ENCODE measurements at regions not wholly inside any gene's neighbourhood (a gene's known extent, or its start where the extent isn't known, plus 50 kb on each side); places are given as distances from the start of the nearest gene placed in this dataset.

DNA sequence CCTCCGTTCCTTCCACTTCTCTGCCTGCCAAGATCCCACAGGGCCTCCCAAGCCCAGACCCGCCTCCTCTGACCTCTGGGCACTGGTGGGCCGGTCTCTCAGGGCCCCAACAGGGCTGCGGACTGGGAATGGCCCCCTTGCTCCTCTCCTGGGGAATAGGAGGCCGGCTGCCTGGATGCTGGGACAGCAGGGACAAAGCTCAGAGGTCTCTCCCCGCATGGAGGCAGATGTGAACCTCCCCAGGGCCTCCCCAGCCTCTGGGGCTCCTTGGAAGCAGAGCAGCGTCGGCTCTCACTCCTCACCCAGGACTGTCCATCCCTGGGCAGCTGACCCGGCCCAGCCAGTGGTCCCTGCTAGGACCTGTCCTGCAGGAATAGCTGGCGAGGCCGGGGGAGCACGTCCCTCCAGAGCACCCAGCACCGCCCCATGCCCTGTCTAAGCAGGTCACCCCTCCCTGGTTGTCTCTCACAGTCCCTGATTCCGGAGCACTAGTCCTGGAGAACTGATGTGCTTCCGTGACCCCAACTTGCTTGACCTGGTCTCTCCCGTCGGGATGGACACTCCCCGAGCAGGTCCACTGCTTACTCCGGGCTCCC is 85.8 kb downstream of the RTL6 start:
- Mint-ChIP-seq H3K4me3 (no peak overlapping the region), H3K27ac (no peak overlapping the region), H3K9me3 (ENCODE audit: insufficient read depth) (no peaks in the 10 kb centered on the region), H3K4me1 (ENCODE audit: low read depth) (no peaks in the 10 kb centered on the region), H3K27me3 (ENCODE audit: low read depth) (peaks cover 10% of the 10 kb centered on the region), H3K36me3 (ENCODE audit: low read depth) (no peaks in the 10 kb centered on the region)
- POLR2A ChIA-PET, result no interaction called here
- ATAC-seq (no peak), DNase-seq (no peak)
- CTCF ChIA-PET, result no interaction called here

DNA sequence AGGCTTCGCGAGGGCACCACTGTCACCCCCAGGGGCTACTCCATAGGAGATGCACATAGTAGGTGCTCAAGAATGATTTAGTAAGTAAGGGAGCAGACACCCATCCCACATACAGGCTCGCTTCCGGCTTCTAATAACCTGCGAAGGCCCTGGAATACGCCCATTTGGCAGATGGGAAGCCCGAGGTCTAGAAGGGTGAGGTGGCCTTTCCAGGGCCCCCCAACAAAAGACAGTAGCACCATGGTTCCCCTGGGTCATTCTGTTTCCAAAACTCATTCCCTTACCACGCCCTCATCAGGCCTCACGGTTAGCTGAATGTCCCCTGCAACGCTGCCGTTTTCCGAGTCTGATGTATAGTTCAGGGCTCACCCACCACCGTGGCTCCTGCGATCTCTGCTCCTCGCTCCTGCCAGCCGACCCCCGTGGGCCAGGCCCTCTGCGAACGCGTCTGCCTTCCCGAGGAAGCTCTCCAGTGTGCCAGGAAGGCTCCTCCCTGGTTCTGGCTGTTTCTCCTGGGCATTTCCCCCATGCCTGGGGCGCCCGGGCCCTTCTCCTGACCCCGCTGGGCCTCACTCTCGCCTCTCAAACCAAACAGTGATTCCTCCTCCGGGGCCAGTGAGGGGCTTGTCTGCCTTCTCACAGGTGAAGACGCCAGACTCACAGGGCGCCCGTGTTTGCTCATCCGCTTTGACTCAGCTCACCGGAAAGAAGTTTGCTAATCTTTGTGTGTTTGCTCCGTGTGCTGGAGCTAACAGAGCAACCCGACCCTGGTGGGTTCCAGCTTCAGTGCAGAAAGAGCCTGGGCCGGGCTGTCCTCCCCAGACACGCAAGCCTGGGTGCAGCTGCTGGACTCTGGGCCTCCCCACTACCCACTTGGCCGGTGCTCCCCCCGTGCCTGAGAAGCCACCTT is 86.6 kb downstream of the RTL6 start:
- Mint-ChIP-seq H3K36me3 (ENCODE audit: low read depth) (no peaks in the 10 kb centered on the region), H3K27me3 (ENCODE audit: low read depth) (peaks cover 10% of the 10 kb centered on the region), H3K9me3 (ENCODE audit: insufficient read depth) (no peaks in the 10 kb centered on the region), H3K4me3 (no peak overlapping the region), H3K4me1 (ENCODE audit: low read depth) (no peaks in the 10 kb centered on the region), H3K27ac (no peak overlapping the region)
- POLR2A ChIA-PET, result no interaction called here
- CTCF ChIA-PET, result no interaction called here
- no peak for DNase-seq
- ATAC-seq, result no peak

DNA sequence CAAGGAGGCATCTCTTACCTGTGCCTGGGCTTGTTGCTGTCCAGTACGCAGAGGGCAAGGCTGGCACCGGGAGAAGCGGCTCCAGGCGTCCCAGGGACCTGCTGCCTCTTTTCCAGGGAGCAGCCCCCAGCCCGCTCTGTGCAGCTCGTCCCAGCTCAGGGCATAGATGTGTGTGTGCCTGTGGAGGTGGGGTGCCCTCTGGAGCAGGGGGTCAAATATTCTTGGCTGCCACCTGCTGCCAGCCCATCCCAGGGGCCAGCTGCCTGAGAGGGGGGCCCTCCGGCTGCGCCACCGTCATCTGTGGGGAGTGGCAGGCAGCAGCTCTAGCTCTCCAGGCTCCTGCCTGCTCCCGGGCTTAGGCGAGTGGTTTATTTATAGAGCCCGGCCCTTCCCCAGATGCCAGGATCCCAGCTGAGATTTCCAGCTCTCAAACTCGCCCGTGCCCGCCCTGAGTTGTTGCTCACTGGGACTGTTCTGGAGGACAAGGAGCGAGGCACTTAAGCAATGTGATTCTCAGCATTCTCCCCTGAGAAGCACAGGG is 87.5 kb downstream of the RTL6 start:
- Mint-ChIP-seq H3K36me3 (ENCODE audit: low read depth) (no peaks in the 10 kb centered on the region), H3K4me1 (ENCODE audit: low read depth) (no peaks in the 10 kb centered on the region), H3K27me3 (ENCODE audit: low read depth) (peaks cover 4% of the 10 kb centered on the region), H3K9me3 (ENCODE audit: insufficient read depth) (no peaks in the 10 kb centered on the region), H3K27ac (no peak overlapping the region), H3K4me3 (no peak overlapping the region)
- ChIA-PET POLR2A (no interaction called here), CTCF (interaction anchor here (0.5 kb wide), 1 partner anchor 12 kb away, joined by 3 read pairs; no protein-coding TSS in a partner anchor)
- ATAC-seq (no peak), DNase-seq (no peak)

DNA sequence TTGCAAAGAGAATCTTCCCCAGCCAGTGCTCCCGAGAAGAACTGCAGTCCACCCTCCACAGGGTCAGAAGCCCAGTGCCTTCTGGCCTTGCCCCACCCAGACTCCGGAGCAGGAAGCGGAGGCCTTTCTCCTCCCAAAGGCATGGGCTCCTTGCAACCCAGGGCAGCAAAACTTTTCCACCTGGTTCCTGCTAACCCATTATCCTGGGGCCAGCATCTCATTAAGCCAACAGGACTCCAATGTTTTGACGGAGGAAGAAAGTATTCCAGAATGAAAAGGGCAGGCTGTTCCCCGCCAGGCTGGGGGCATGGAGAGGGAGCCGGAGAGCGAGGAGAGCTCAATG is 88.1 kb downstream of the RTL6 start:
- H3K4me1 Mint-ChIP-seq (ENCODE audit: low read depth), result no peaks in the 10 kb centered on the region
- no peaks in the 10 kb centered on the region for H3K9me3 Mint-ChIP-seq (ENCODE audit: insufficient read depth)
- peaks cover 4% of the 10 kb centered on the region for H3K27me3 Mint-ChIP-seq (ENCODE audit: low read depth)
- ChIA-PET CTCF (no interaction called here), POLR2A (no interaction called here)
- no peak overlapping the region for H3K27ac Mint-ChIP-seq
- DNase-seq, result no peak
- H3K4me3 Mint-ChIP-seq, result no peak overlapping the region
- no peak for ATAC-seq
- H3K36me3 Mint-ChIP-seq (ENCODE audit: low read depth), result no peaks in the 10 kb centered on the region

DNA sequence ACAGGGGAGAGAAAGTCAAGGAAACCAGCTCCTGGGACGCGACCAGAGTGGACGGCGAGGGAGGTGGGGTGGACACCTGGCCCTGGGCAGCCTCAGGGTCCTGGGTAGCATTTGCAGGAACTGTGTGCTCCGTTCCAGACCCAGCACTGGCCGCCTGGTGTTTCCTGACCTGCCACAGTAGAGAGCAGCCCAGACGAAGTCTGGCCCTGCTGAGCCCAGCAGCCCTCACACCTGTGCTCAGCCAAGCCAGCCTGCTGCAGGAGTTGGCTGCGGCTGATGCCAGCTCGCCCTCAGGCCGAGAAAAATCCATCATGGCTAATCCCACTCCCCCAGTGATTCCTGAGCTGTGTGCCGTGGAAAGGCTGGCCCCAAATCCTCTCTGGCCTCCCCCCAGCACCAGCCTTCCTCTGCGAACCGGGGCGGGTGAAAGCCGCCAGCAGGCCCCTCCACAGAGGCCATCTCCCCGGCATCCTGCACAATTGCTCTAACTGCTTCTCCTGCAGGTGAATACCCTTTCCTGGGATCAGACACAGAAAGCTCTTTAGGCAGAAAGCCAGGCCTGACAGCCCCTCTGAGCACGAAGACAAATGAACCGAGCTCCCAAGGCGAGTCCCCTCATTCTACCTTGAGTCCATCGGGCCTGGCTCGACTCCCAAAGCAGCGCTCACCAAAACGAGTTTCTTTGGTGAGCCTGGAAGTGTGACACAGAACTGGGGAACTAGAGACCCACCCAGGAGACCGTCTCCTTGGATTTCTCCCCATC is 88.6 kb downstream of the RTL6 start:
- Mint-ChIP-seq H3K27me3 (ENCODE audit: low read depth) (peaks cover 4% of the 10 kb centered on the region), H3K27ac (no peak overlapping the region), H3K9me3 (ENCODE audit: insufficient read depth) (no peaks in the 10 kb centered on the region), H3K4me3 (no peak overlapping the region), H3K4me1 (ENCODE audit: low read depth) (no peaks in the 10 kb centered on the region), H3K36me3 (ENCODE audit: low read depth) (no peaks in the 10 kb centered on the region)
- ATAC-seq (no peak), DNase-seq (no peak)
- ChIA-PET POLR2A (no interaction called here), CTCF (no interaction called here)

DNA sequence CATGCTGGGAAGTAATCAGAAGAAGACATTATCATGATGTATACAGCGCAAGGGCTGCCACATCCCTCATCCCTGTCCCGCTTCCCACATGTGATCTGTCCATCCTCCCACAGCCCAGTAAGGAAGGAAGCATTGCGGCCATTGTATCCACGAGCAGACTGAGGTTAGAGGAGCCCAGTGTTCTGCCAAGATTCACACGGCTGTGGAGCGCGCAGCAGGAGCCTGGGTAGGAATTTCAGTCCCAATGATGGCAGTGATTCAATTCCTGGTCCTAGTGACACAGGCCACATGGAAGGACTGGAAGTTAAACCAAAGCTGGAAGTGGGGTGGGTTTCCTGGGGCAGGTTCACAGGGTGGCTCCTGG is 89.2 kb downstream of the RTL6 start:
- H3K4me1 Mint-ChIP-seq (ENCODE audit: low read depth), result no peaks in the 10 kb centered on the region
- ATAC-seq, result no peak
- no peaks in the 10 kb centered on the region for H3K9me3 Mint-ChIP-seq (ENCODE audit: insufficient read depth)
- ChIA-PET CTCF (no interaction called here), POLR2A (no interaction called here)
- peaks cover 3% of the 10 kb centered on the region for H3K27me3 Mint-ChIP-seq (ENCODE audit: low read depth)
- H3K27ac Mint-ChIP-seq, result no peak overlapping the region
- H3K36me3 Mint-ChIP-seq (ENCODE audit: low read depth), result no peaks in the 10 kb centered on the region
- DNase-seq, result no peak
- H3K4me3 Mint-ChIP-seq, result no peak overlapping the region

DNA sequence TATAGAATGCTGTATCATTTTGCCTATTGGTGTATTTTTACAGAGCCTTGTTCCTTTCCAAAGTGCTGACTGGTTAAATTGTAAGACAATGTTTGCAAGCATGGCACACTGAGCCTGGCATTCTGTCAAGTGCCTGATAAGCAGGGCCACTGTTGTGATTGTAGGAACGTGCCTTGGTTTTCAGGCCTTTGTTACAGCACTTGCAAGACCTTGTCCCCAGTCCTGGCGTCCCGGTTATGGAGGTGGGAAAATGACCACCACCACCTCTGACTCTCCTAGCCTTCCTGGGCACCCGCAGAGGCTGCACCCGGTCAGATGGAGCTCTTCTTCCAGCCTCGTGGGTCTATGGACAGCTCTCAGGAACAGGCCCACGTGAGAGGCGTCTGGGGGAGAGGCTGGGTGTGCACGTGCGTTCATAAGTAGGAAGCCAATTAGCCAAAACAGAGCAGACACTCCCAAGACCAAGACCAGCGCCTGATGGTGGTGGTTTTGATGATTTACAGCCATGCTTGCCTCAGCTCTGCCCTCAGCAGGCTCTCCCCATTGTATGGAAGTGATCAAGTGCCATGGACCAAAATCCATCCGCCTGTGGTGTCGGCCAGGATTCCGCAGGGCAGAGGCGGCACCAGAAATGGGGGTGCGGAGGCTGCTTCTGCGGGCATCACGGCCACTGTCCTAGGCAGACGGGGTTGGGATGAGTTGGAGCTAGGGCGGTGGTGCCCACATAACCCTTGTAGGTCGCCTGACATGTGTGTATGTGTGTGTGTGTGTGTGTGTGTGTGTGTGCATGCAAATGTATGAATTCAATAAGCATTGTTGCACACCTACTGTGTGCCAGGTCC is 89.8 kb downstream of the RTL6 start:
- no peaks in the 10 kb centered on the region for H3K9me3 Mint-ChIP-seq (ENCODE audit: insufficient read depth)
- ATAC-seq (no peak), DNase-seq (no peak)
- H3K27me3 Mint-ChIP-seq (ENCODE audit: low read depth), result peaks cover under 1% of the 10 kb centered on the region
- no peak overlapping the region for H3K27ac Mint-ChIP-seq
- H3K4me3 Mint-ChIP-seq, result no peak overlapping the region
- ChIA-PET CTCF (no interaction called here), POLR2A (no interaction called here)
- no peaks in the 10 kb centered on the region for H3K36me3 Mint-ChIP-seq (ENCODE audit: low read depth)
- H3K4me1 Mint-ChIP-seq (ENCODE audit: low read depth), result no peaks in the 10 kb centered on the region

DNA sequence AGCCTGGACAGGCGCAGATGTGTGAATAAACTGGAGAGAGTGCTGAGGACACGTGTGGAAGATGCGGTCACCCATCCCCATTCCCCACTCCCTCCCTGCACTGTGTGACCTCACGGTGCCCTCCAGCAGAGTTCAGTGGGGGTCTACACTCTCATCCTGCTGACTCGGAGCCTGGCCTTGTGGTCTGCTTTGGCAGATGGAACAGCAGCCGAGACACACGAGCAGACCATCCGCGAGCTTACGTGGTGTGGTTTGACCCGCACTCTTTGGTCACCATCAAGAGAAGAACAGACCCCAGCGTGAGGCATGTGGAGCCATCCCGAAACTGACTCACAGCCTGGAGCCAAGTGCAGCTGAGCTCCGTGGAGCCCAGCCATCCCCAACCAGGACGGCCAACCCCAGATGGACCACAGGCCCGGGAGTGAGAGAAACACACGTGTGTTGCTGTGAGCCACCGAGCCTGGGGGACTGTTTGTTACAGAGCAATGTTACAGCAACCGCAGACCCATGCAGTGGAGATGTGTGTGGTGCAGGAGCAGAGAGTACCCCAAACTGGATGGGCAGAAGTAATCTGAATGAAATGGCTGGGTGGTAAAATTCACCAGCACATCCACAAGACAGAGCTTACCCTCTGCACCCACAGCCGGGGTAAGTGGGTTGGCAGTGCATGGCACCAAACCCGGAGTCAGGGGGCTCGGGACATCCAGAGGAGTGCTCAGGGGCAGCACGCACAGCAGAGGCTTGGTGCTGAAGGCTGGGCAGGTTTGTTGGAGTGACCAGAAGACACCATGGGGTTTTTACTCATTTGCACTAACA is 90.7 kb downstream of the RTL6 start:
- ChIA-PET POLR2A (no interaction called here), CTCF (no interaction called here)
- H3K4me1 Mint-ChIP-seq (ENCODE audit: low read depth), result no peaks in the 10 kb centered on the region
- H3K27me3 Mint-ChIP-seq (ENCODE audit: low read depth), result no peaks in the 10 kb centered on the region
- H3K27ac Mint-ChIP-seq, result no peak overlapping the region
- no peak for DNase-seq
- no peak overlapping the region for H3K4me3 Mint-ChIP-seq
- ATAC-seq, result no peak
- H3K9me3 Mint-ChIP-seq (ENCODE audit: insufficient read depth), result no peaks in the 10 kb centered on the region
- H3K36me3 Mint-ChIP-seq (ENCODE audit: low read depth), result no peaks in the 10 kb centered on the region

DNA sequence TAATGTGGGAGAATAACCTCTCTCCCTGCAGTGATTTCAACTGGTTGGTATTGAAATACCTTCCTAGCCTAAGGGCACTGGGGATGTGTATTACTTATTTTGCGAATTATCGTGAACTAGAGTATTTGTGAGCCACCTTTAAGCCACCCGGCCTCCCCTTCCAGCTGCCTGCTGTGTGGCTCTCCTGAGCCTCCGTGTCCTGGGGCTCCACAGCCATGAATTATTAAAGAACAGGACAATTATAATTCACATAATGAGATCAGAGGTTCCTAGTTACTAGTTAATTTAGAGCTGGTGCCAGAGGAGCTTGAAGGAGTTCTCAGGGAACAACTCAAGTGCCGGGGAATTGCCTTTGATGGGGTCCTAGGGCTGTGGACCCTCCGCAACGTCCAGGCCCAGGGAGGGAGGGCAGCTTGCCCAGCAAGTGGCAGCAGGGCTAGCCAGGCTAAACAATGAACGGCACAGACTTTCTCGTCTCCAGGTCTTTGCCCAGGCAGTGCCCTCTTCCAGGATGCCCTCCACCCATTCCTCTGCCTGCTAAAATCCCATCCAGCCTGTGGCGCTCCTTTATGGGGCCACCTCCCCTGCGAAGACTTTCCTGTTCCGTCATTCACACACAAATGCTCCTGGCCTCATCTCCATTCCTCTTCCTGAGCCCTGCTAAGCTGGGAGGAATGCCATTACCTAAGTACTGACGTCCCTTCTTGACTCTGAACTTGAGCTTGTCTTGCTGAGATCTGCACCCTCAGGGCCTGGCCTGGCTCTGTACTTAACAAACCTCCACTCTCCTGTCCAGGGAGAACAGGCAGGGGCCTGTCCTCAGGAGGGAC is 91.5 kb downstream of the RTL6 start:
- H3K27ac Mint-ChIP-seq, result no peak overlapping the region
- H3K4me1 Mint-ChIP-seq (ENCODE audit: low read depth), result no peaks in the 10 kb centered on the region
- ChIA-PET CTCF (no interaction called here), POLR2A (no interaction called here)
- no peaks in the 10 kb centered on the region for H3K27me3 Mint-ChIP-seq (ENCODE audit: low read depth)
- no peak for ATAC-seq
- no peaks in the 10 kb centered on the region for H3K9me3 Mint-ChIP-seq (ENCODE audit: insufficient read depth)
- no peak for DNase-seq
- H3K4me3 Mint-ChIP-seq, result no peak overlapping the region
- H3K36me3 Mint-ChIP-seq (ENCODE audit: low read depth), result no peaks in the 10 kb centered on the region

DNA sequence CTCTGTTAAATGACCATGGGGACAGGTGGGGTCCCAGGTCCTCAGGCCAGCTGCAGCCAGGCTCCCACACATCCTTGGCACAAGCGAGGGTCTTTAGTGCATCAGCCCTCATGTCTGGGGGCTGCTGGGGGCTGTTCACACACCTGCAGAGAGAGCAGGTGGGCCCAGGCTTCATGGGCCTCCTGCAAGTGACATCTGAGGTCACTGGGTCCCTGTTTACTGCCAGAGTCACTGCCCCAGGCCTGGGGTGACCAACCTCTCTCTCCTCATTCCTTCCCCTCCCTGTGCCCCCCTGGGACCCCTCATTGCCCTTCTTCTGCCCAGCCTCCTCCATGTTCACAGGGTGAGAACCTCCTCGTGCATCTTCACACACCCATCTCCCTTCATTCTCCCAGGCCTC is 92.4 kb downstream of the RTL6 start:
- Mint-ChIP-seq H3K36me3 (ENCODE audit: low read depth) (no peaks in the 10 kb centered on the region), H3K4me3 (no peak overlapping the region), H3K9me3 (ENCODE audit: insufficient read depth) (no peaks in the 10 kb centered on the region), H3K27ac (no peak overlapping the region), H3K4me1 (ENCODE audit: low read depth) (no peaks in the 10 kb centered on the region), H3K27me3 (ENCODE audit: low read depth) (no peaks in the 10 kb centered on the region)
- no peak for DNase-seq
- ChIA-PET CTCF (no interaction called here), POLR2A (no interaction called here)
- no peak for ATAC-seq

All from activated CD8-positive, alpha-beta T cell treated with anti-CD3 and anti-CD28 coated beads, Interleukin-2, amount 10 ng/mL, durations not matched to agents 7 days and 5 days (primary cell).